Astrocyte (in vitro differentiated cells and primary cell): ENCODE measurements at regions not wholly inside any gene's neighbourhood (a gene's known extent, or its start where the extent isn't known, plus 50 kb on each side); places are given as distances from the start of the nearest gene placed in this dataset.

Experiments
- EZH2 ChIP-seq: IDR thresholded peaks from 2 replicates; pipeline ENCODE4 v1.6.1; 2012; ENCODE audit warnings: mild to moderate bottlenecking, low read length, inconsistent platforms; ENCODE audit not compliant: insufficient read depth
- TF ChIP-seq, protein P1 (sequence below): IDR thresholded peaks from 2 replicates; pipeline ENCODE4 v1.5.1; 2011; ENCODE audit warnings: low read depth, mild to moderate bottlenecking, inconsistent platforms, low read length, moderate library complexity; ENCODE audit not compliant: insufficient read depth

DNA sequence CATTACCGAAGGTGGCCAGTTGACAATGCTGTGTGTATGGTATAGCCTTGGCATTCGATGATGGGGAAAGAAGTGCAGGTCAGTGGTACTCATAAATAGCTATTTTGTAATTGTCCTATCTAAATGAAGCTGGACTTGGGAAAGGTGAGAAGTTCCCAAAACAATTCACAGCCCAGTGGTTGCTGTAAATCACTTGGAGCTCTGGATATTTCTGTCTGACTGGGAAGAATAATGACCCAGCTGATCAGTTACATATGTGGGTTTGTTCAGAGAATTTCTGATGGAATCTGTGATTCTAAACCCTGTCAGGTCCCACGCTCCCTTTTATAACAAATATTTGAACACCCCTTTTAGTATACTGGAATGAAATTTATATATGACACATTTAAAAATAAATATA, 133.9 kb upstream of the PFN2 start:
- no peak for TF ChIP-seq EZH2
- TF ChIP-seq, protein P1, sequence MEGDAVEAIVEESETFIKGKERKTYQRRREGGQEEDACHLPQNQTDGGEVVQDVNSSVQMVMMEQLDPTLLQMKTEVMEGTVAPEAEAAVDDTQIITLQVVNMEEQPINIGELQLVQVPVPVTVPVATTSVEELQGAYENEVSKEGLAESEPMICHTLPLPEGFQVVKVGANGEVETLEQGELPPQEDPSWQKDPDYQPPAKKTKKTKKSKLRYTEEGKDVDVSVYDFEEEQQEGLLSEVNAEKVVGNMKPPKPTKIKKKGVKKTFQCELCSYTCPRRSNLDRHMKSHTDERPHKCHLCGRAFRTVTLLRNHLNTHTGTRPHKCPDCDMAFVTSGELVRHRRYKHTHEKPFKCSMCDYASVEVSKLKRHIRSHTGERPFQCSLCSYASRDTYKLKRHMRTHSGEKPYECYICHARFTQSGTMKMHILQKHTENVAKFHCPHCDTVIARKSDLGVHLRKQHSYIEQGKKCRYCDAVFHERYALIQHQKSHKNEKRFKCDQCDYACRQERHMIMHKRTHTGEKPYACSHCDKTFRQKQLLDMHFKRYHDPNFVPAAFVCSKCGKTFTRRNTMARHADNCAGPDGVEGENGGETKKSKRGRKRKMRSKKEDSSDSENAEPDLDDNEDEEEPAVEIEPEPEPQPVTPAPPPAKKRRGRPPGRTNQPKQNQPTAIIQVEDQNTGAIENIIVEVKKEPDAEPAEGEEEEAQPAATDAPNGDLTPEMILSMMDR, result no peak
